ENCODE measurements at regions not wholly inside any gene's neighbourhood (a gene's known extent, or its start where the extent isn't known, plus 50 kb on each side); places are given as distances from the start of the nearest gene placed in this dataset.
A peak's percentile ranks its signal among the peaks of the same experiment; 100 is the strongest.

- no peaks in the 10 kb centered on the region for H3K9me3 ChIP-seq
- WGBS, 2 donors = 91 to 95% methylated on average over 3 of the region's 3 CpGs
- TF ChIP-seq CTCF (IDR thresholded peaks at IDR 0.05) = no peak
- no peak for TF ChIP-seq POLR2A (IDR thresholded peaks at IDR 0.05)
- no peaks in the 10 kb centered on the region for H3K36me3 ChIP-seq (ENCODE audit: low read depth, missing control alignments)
- no peak for DNase-seq
- no peak overlapping the region for H3K4me3 ChIP-seq
- H3K27me3 ChIP-seq = no peaks in the 10 kb centered on the region
- H3K4me1 ChIP-seq = no peaks in the 10 kb centered on the region
- intact Hi-C loops (cut with DNase I; ENCODE audit: low total_unique reads) = no loop called here
- no peak overlapping the region for H3K27ac ChIP-seq
Measured at GRCh38 chr7:85770332-85770731, 583.5 kb upstream of the SEMA3D start.

- no peak for DNase-seq
- H3K4me3 ChIP-seq = no peak overlapping the region
- no peaks in the 10 kb centered on the region for H3K36me3 ChIP-seq (ENCODE audit: low read depth, missing control alignments)
- H3K27ac ChIP-seq = no peak overlapping the region
- 56 to 70% methylated on average over 11 of the region's 11 CpGs for WGBS, 2 donors
- TF ChIP-seq CTCF (IDR thresholded peaks at IDR 0.05) = no peak
- no peak for TF ChIP-seq POLR2A (IDR thresholded peaks at IDR 0.05)
- H3K4me1 ChIP-seq = no peaks in the 10 kb centered on the region
- no peaks in the 10 kb centered on the region for H3K27me3 ChIP-seq
- intact Hi-C loops (cut with DNase I; ENCODE audit: low total_unique reads) = no loop called here
- no peaks in the 10 kb centered on the region for H3K9me3 ChIP-seq
Measured at GRCh38 chr7:85765698-85766298, 578.9 kb upstream of the SEMA3D start.

- Histone ChIP-seq H3K27ac (no peak overlapping the region), H3K4me1 (no peaks in the 10 kb centered on the region), H3K4me3 (no peak overlapping the region), H3K9me3 (no peaks in the 10 kb centered on the region), H3K27me3 (no peaks in the 10 kb centered on the region), H3K36me3 (ENCODE audit: low read depth, missing control alignments) (no peaks in the 10 kb centered on the region)
- 60 to 67% methylated on average over 2 of the region's 2 CpGs for WGBS, 2 donors
- DNase-seq = no peak
- TF ChIP-seq POLR2A (IDR thresholded peaks at IDR 0.05) (no peak), CTCF (IDR thresholded peaks at IDR 0.05) (no peak)
- intact Hi-C loops (cut with DNase I; ENCODE audit: low total_unique reads) = no loop called here
Measured at GRCh38 chr7:85764034-85764433, 577.2 kb upstream of the SEMA3D start.

- intact Hi-C loops (cut with DNase I; ENCODE audit: low total_unique reads) = no loop called here
- no peak overlapping the region for H3K4me3 ChIP-seq
- no peaks in the 10 kb centered on the region for H3K36me3 ChIP-seq (ENCODE audit: low read depth, missing control alignments)
- H3K9me3 ChIP-seq = no peaks in the 10 kb centered on the region
- WGBS, 2 donors = 88% methylated on average over 1 of the region's 1 CpG
- DNase-seq = no peak
- H3K4me1 ChIP-seq = no peaks in the 10 kb centered on the region
- no peaks in the 10 kb centered on the region for H3K27me3 ChIP-seq
- TF ChIP-seq CTCF (IDR thresholded peaks at IDR 0.05) (no peak), POLR2A (IDR thresholded peaks at IDR 0.05) (no peak)
- H3K27ac ChIP-seq = no peak overlapping the region
Measured at GRCh38 chr7:85757348-85757747, 570.5 kb upstream of the SEMA3D start.

GRCh38 chr7:85750454-85750949 lies 563.6 kb upstream of the SEMA3D start:
- peak; percentile 53 for DNase-seq
- no peaks in the 10 kb centered on the region for H3K36me3 ChIP-seq (ENCODE audit: low read depth, missing control alignments)
- intact Hi-C loops (cut with DNase I; ENCODE audit: low total_unique reads) = no loop called here
- WGBS, 2 donors = 28 to 37% methylated on average over 14 of the region's 14 CpGs
- no peaks in the 10 kb centered on the region for H3K9me3 ChIP-seq
- H3K27ac ChIP-seq = no peak overlapping the region
- TF ChIP-seq POLR2A (IDR thresholded peaks at IDR 0.05) (no peak), CTCF (IDR thresholded peaks at IDR 0.05) (peak in 2 of 3 experiments; percentile 21 to 26)
- no peak overlapping the region for H3K4me3 ChIP-seq
- H3K27me3 ChIP-seq = no peaks in the 10 kb centered on the region
- H3K4me1 ChIP-seq = no peaks in the 10 kb centered on the region
